ENCODE measurements at regions not wholly inside any gene's neighbourhood (a gene's known extent, or its start where the extent isn't known, plus 50 kb on each side); places are given as distances from the start of the nearest gene placed in this dataset.

GRCh38 chr15:100737214-100737613 lies 134.8 kb downstream of the ASB7 start:
- TF ChIP-seq POLR2AphosphoS5 (IDR thresholded peaks at IDR 0.05; ENCODE audit: low read depth, low read length) (no peak), POLR2A (IDR thresholded peaks at IDR 0.05; ENCODE audit: low read depth, low read length) (no peak), TAF1 (IDR thresholded peaks at IDR 0.05; ENCODE audit: borderline replicate concordance, low read depth, low read length) (no peak)
